ENCODE measurements at regions not wholly inside any gene's neighbourhood (a gene's known extent, or its start where the extent isn't known, plus 50 kb on each side); places are given as distances from the start of the nearest gene placed in this dataset.

DNA sequence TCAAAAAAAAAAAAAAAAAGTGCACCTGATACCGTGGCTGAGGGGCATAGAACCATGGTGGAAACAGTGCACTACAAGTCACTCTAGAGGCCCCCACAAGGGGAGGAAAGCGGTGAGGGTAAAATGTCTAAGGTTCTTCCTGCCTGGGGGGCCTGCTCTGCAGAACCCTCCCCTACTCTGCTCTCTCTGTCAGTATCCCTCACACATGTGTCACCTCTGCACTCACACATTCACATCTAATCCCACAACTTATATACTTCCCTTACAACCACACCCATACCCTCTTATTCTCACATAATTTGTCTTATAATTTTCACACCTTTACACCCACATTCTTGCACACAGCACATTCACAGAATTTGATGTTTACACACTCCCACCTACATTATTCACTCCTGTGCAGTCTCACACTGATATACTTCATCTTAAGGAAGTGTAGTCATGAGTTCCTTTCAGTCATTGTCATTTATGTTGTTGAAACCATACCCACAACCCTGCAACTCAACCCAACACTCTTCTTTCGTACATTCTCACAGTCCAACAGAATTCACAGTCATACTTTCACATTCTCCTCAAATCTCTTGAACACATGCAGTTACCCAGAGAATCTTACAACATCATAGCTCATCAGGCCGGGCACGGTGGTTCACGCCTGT lies 68.0 kb upstream of the PAX2 start:
- Histone ChIP-seq H4K20me1 (ENCODE audit: control insufficient read depth, extremely low read depth, insufficient read depth, low read length) (peaks cover 6% of the 10 kb centered on the region), H3K4me2 (ENCODE audit: control insufficient read depth, extremely low read depth, insufficient read depth, low read depth, low read length) (no peak overlapping the region), H3K9me3 (ENCODE audit: control insufficient read depth, low read depth, low read length) (no peaks in the 10 kb centered on the region), H3K36me3 (ENCODE audit: control insufficient read depth in 2 of 2, extremely low read depth in 1 of 2, insufficient read depth in 2 of 2, low read length in 2 of 2) (no peaks in the 10 kb centered on the region), H3K4me1 (ENCODE audit: control insufficient read depth, extremely low read depth, insufficient read depth, low read length) (no peaks in the 10 kb centered on the region), H3K9me1 (ENCODE audit: control insufficient read depth, extremely low read depth, insufficient read depth, low read length) (no peaks in the 10 kb centered on the region), H3K27ac (ENCODE audit: control insufficient read depth, insufficient read depth, low read length) (no peak overlapping the region), H3K79me2 (ENCODE audit: control insufficient read depth, insufficient read depth, low read length) (no peaks in the 10 kb centered on the region), H2AFZ (ENCODE audit: control insufficient read depth, low read length) (no peak overlapping the region), H3K9ac (ENCODE audit: control insufficient read depth, extremely low read depth, insufficient read depth, low read length) (no peak overlapping the region), H3K4me3 (ENCODE audit: control insufficient read depth in 2 of 3, extremely low read depth in 1 of 3, insufficient read depth in 2 of 3, low read depth in 1 of 3, low read length in 3 of 3) (no peak overlapping the region), H3K27me3 (ENCODE audit: control insufficient read depth, extremely low read depth, insufficient read depth, low read length) (peaks cover 26% of the 10 kb centered on the region)
- DNase-seq (ENCODE audit: low read depth, low spot score) (no peak), FAIRE-seq (no peak)
- TF ChIP-seq CTCF (optimal IDR thresholded peaks at IDR 0.05 in 1 of 3, IDR thresholded peaks at IDR 0.05 in 1 of 3, conservative IDR thresholded peaks at IDR 0.05 in 1 of 3; ENCODE audit: extremely low read depth in 1 of 3, insufficient read depth in 2 of 3, low read length in 3 of 3) (no peak), EZH2 (IDR thresholded peaks at IDR 0.05; ENCODE audit: low read length) (no peak)
- dilution Hi-C loops (cut with MboI; ENCODE audit: extremely low pct_ligation_motif_present, low sequenced_read_pairs), result no loop called here

- no peak overlapping the region for H3K4me2 ChIP-seq (ENCODE audit: control insufficient read depth, extremely low read depth, insufficient read depth, low read depth, low read length)
- no peak for TF ChIP-seq EZH2 (IDR thresholded peaks at IDR 0.05; ENCODE audit: low read length)
- TF ChIP-seq CTCF (optimal IDR thresholded peaks at IDR 0.05 in 1 of 3, IDR thresholded peaks at IDR 0.05 in 1 of 3, conservative IDR thresholded peaks at IDR 0.05 in 1 of 3; ENCODE audit: extremely low read depth in 1 of 3, insufficient read depth in 2 of 3, low read length in 3 of 3), result no peak
- no peak overlapping the region for H3K27ac ChIP-seq (ENCODE audit: control insufficient read depth, insufficient read depth, low read length)
- peaks cover 41% of the 10 kb centered on the region for H3K27me3 ChIP-seq (ENCODE audit: control insufficient read depth, extremely low read depth, insufficient read depth, low read length)
- dilution Hi-C loops (cut with MboI; ENCODE audit: extremely low pct_ligation_motif_present, low sequenced_read_pairs), result no loop called here
- no peaks in the 10 kb centered on the region for H3K36me3 ChIP-seq (ENCODE audit: control insufficient read depth in 2 of 2, extremely low read depth in 1 of 2, insufficient read depth in 2 of 2, low read length in 2 of 2)
- H2AFZ ChIP-seq (ENCODE audit: control insufficient read depth, low read length), result no peak overlapping the region
- peaks cover 4% of the 10 kb centered on the region for H4K20me1 ChIP-seq (ENCODE audit: control insufficient read depth, extremely low read depth, insufficient read depth, low read length)
- FAIRE-seq, result no peak
- no peaks in the 10 kb centered on the region for H3K9me1 ChIP-seq (ENCODE audit: control insufficient read depth, extremely low read depth, insufficient read depth, low read length)
- H3K79me2 ChIP-seq (ENCODE audit: control insufficient read depth, insufficient read depth, low read length), result no peaks in the 10 kb centered on the region
- H3K4me1 ChIP-seq (ENCODE audit: control insufficient read depth, extremely low read depth, insufficient read depth, low read length), result no peaks in the 10 kb centered on the region
- H3K9ac ChIP-seq (ENCODE audit: control insufficient read depth, extremely low read depth, insufficient read depth, low read length), result no peak overlapping the region
- no peak overlapping the region for H3K4me3 ChIP-seq (ENCODE audit: control insufficient read depth in 2 of 3, extremely low read depth in 1 of 3, insufficient read depth in 2 of 3, low read depth in 1 of 3, low read length in 3 of 3)
- H3K9me3 ChIP-seq (ENCODE audit: control insufficient read depth, low read depth, low read length), result no peaks in the 10 kb centered on the region
- DNase-seq (ENCODE audit: low read depth, low spot score), result no peak
These were observed 66.1 kb upstream of the PAX2 start for GRCh38 chr10:100679327-100679726.
